NOMO-1 (cell line): ENCODE measurements at regions not wholly inside any gene's neighbourhood (a gene's known extent, or its start where the extent isn't known, plus 50 kb on each side); places are given as distances from the start of the nearest gene placed in this dataset.
"Not testable (repeated sequence)": the region's sequence is repeated elsewhere in the genome, so short reads cannot be mapped to it uniquely, and the experiment has no call there.

ENCODE experiments used
- DNase-seq, 2 experiments: peaks; one replicate each; lab custom pipeline; 2025; ENCODE audit not compliant: unreplicated experiment in 2 of 2; lab: John Stamatoyannopoulos, UW

GRCh38 chr3:112738366-112738765, 97.4 kb upstream of the CCDC80 start:
- no peak for DNase-seq

DNA sequence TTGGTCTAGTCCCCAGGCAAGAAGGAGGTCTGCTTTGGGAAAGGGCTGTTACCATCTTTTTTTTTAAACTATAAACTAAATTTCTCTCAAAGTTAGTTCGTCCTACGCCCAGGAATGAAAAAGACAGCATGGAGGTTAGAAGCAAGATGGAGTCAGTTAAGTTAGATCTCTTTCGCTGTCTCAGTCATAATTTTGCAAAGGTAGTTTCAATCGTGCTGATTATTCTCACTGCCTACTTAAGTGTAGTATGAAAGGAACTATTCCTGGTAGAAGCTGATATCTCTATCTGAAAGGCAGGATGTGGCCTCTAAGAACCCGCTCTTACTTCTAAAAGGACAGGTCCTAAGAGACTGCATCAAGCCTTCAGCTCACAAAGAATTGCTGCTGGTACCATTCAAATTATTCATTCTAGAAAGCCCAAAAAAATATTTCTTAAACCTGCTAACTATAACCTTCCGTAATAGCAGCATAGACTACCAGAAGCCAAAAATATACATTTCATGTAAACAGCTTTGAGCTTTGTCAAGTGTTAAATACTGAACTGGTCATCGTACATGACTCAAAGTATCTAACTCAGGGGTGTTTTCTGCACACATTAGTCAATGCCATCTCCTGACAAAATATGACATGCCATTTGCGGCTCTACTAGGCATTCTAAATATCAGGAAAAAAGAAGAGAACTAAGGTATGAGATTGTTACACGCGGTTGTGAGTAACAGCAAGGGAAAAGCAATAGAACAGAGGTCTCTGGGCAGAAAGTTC, 96.0 kb upstream of the CCDC80 start:
- DNase-seq = no peak

GRCh38 chr3:112736386-112736785, 95.4 kb upstream of the CCDC80 start:
- DNase-seq = no peak

DNA sequence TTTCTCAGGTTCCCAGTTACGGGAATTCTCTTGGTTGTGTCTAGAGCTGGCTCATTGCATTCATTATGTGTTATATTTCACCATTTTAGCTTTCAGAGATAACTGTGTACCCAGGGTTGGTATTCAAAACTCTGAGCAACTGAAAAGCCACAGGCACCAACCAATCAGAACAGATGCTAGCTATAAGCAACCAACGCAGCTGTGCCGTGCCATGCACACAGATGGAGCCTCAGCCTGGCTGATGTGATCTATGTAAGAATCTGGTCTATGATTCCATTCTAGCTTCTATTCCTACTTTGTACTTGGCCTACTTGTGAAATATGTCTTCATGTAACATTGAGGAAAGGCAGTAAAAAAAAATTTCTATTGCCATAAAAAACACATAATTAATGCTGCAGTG, 95.0 kb upstream of the CCDC80 start:
- DNase-seq = no peak

DNA sequence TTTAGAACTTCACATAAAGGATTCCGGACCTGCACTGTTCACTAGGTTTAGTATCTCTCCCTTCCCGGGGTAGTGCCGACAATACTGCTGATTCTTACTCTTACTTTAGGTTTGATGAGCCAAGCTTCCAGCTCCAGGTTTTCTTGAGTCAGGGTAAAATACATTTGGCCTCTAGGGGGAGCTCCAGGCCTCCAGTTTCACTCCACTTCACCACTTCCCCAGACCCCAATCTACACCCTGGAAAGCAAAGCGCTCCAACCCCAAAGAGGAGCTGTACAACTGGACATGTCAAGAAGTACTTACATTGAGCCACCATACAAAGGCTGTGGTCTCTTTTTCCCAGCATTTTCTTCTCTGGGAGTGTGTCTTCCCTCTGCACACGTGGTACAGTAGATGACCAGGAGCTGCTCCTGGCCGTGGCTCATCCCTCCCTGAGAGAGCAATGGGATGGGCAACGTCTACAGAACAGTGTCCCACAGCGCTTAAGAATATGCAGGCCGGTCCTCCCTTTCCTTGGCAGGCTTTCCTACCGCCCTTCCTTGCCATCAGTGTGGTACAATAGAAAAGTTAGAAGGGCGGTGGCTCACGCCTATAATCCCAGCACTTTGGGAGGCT, 93.9 kb upstream of the CCDC80 start:
- peak; percentile 55 to 64 for DNase-seq

DNA sequence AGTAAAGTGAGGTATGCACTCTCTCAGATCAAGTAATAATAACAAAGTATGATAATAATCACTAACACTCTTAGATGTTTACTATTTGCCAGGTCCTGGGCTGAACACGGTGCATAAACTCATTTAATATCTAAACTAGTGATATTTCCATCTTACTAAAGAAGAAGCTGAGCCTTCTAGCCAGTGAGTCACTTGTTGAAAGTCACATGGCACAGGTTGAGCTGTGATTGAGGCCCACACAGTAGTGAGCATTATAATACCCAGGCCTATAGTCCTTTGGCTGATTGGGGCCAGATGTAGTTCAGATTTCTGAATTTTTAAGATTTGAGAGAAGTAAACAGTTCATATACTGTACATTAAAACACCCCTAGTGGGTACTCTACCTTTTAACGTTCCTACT, 93.2 kb upstream of the CCDC80 start:
- DNase-seq = no peak

DNA sequence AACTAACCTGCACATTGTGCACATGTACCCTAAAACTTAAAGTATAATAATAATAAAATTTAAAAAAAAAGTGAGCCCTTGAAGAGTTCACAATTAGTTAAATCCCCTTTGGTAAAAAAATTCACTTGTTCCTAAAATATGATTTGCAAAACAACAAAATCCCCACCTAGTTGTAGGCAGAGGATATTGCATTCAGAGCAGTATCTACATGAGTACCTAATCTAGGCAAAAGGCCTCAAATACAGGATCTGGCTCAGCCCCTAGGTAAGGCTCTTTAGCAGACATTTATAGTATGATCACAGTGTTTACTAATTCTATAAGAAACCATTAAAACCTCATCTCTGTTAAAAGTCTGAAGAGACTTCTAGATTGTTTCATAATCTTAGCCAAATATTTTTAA, 89.3 kb upstream of the CCDC80 start:
- DNase-seq = peak in 1 of 2 experiments; percentile 3

DNA sequence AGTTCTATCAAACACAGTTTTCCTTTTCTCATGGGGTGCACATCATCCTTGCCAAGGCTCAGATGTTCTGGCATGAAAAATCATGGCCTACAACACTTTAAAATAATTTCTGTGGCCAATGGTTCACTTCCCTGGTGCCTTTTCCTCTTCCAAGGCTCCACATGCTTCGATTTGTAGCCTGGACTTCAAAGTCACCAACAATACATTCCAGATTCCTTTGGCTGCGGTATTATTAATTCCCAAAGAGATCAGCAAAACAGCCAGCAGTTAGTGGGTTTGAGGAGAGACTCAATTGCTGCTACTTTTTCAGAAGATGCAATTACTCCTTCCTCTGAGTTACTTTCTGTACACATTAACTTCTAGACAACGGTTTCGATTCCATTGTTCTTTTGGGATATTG, 80.3 kb upstream of the CCDC80 start:
- DNase-seq = no peak

- no peak for DNase-seq
Observed at GRCh38 chr3:112718967-112719366, 78.0 kb upstream of the CCDC80 start.

DNA sequence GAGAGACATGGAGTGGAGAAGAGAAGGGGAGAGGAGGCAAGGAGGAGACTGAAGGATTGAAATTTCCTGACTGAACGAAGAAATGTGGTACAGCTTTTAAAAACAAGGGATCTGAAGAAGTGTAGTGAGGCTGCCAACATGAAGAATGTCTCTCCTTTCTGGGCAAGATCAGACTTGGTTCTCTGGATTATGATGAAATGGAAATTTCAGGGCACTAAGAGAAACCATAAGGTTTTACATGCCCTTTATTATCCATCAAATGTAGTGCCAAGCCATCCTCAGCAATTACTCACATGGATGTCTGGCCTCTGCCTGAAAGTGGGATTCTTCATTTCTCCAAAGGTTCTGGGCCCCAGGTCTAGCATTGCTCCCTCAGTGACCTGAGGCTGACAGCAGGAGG, 77.6 kb upstream of the CCDC80 start:
- DNase-seq = no peak

DNA sequence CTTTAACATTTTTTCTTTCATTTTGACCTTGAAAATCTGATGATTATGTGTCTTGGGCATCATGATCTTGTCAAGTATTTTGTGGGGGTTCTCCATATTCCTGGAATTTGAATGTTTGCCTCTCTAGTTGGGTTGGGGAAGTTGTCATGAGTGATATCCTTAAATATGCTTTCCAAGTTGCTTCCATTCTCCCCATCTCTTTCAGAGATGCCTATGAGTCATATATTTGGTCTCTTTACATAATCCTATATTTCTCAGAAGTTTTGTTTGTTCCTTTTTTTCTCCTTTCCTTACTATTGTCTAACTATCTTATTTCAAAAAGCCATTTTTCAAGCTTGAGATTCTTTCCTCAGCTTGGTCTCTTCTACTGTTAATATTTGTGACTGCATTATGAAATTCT, 69.0 kb upstream of the CCDC80 start:
- DNase-seq = peak in 1 of 2 experiments; percentile 15

DNA sequence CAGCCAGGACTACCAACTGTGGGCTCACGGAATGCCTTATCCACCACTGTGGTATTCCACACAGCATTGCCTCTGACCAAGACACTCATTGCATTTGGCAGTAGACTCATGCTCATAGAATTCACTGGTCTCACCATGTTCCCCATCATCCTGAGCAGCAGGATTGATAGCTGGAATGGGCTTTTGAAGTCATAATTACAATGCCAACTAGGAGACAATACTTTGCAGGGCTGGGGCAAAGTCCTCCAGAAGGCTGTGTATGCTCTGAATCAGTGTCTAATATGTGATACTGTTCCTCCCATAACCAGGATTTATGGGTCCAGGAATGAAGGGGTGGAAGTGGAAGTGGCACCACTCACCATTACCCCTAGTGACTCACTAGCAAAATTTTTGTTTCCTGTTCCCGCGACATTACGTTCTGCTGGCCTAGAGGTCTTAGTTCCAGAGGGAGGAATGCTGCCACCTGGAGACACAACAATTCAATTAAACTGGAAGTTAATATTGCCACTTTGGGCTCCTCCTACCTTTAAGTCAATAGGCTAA, 58.6 kb upstream of the CCDC80 start:
- no peak for DNase-seq

DNA sequence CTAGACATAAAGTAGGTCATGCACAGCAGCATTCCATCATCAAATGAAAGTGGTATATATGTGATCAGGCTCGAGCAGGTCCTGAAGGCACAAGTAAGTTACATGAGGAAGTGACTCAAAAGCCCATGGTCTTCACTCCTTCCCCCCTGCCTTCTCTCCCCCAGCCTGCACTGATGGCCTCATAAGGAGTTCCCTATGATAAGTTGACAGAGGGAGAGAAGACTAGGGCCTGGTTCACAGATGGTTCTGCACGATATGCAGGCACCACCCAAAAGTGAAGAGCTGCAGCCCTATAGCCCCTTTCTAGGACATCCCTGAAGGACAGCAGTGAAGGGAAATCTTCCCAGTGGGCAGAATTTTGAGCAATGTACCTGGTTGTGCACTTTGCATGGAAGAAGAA, 57.5 kb upstream of the CCDC80 start:
- DNase-seq = not testable (repeated sequence)

DNA sequence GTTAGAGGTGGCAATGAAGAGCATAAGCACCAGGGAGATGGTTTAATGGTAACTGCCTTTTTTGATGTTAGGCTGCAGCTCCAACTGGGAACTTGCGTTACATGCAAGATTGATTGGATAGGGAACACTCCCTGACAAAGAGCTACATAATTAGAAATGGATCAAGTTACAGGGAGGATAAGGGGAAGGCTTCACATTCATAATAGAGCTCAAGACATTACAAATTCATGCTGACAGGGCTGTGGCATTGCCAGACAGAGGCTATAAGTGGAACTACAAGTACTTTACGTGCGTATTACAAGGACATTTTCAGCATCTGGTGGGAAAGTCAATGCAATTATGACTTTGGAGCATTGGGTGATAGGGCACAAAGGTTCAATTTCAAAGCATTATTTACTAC, 55.3 kb upstream of the CCDC80 start:
- DNase-seq = not testable (repeated sequence)

GRCh38 chr3:112695377-112696108, 54.6 kb upstream of the CCDC80 start:
- DNase-seq = not testable (repeated sequence)

DNA sequence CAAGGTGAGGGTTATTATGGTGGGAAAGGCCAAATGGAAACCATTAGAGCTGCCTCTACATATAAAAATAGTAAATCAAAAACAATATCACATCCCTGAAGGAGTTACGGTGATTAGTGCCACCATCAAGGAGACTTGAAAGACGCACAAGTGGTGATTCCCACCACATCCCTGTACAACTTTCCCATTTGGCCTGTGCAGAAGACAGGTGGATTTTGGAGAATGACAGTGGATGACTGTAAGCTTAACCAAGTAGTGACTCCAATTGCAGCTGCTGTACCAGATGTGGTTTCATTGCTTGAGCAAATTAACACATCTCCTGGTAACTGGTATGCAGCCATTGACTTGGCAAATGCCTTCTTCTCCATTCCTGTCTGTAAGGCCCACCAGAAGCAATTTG, 54.0 kb upstream of the CCDC80 start:
- DNase-seq = not testable (repeated sequence)

DNA sequence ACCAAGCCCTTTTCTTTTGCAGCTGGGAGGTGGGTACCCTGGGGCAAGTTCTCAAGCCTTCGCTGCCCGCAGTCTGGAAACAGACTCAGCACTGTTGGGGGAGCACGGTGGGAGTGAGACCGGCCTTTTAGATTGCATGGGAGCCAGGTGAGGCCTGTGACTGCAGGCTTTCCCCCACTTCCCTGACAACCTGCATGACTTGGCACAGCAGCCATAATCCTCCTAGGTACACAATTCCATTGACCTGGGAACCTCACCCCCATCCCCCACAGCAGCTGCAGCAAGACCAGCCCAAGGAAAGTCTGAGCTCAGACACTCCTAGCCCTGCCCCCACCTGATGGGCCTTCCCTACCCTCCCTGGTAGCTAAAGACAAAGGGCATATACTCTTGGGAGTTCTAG, 52.2 kb upstream of the CCDC80 start:
- DNase-seq = no peak
